ENCODE measurements at regions not wholly inside any gene's neighbourhood (a gene's known extent, or its start where the extent isn't known, plus 50 kb on each side); places are given as distances from the start of the nearest gene placed in this dataset.

- no peak for DNase-seq
- Histone ChIP-seq H3K27ac (no peak overlapping the region), H3K36me3 (no peaks in the 10 kb centered on the region), H3K4me3 (no peak overlapping the region), H3K9me3 (no peaks in the 10 kb centered on the region), H3K4me1 (ENCODE audit: insufficient read depth) (no peaks in the 10 kb centered on the region), H3K27me3 (no peaks in the 10 kb centered on the region)
- TF ChIP-seq POLR2A (IDR thresholded peaks at IDR 0.05) (no peak), CTCF (IDR thresholded peaks at IDR 0.05) (no peak), EP300 (IDR thresholded peaks at IDR 0.05) (no peak)
- 69 to 86% (median 83%) methylated on average over 4 of the region's 4 CpGs for WGBS, 3 donors
- intact Hi-C loops (cut with DNase I): no loop called here
Measured at GRCh38 chrX:42420426-42420825, 357.5 kb downstream of the PPP1R2C start.

DNA sequence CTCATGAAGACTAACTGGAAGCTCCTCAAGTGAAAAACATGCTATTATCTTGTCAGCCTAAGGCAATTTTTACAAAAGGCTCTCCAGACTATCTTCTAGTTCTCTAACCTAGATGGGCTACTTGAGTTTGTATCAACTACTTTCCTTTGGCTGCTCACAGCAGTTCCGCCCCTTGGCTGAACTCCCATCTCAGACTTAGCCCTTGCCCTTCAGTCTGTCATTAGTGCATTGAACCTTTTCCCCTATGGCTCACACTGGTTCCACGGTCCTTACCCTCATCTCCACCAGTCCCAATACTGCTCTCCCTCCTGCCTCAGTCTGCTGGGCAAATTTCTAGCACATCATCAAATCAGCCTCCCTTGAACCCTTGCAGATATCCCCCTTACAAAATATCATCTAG lies 362.3 kb downstream of the PPP1R2C start:
- Histone ChIP-seq H3K36me3 (no peaks in the 10 kb centered on the region), H3K9me3 (no peaks in the 10 kb centered on the region), H3K4me3 (no peak overlapping the region), H3K27ac (no peak overlapping the region), H3K4me1 (ENCODE audit: insufficient read depth) (no peaks in the 10 kb centered on the region), H3K27me3 (no peaks in the 10 kb centered on the region)
- no peak for TF ChIP-seq POLR2A (IDR thresholded peaks at IDR 0.05)
- TF ChIP-seq CTCF (IDR thresholded peaks at IDR 0.05): no peak
- no peak for TF ChIP-seq EP300 (IDR thresholded peaks at IDR 0.05)
- WGBS, 3 donors: 69 to 78% (median 74%) methylated on average over 2 of the region's 2 CpGs
- no peak for DNase-seq
- intact Hi-C loops (cut with DNase I): no loop called here

GRCh38 chrX:42414057-42414456 lies 363.9 kb downstream of the PPP1R2C start:
- no peak for DNase-seq
- Histone ChIP-seq H3K27ac (no peak overlapping the region), H3K9me3 (no peaks in the 10 kb centered on the region), H3K4me1 (ENCODE audit: insufficient read depth) (no peaks in the 10 kb centered on the region), H3K36me3 (no peaks in the 10 kb centered on the region), H3K27me3 (no peaks in the 10 kb centered on the region), H3K4me3 (no peak overlapping the region)
- 70 to 87% (median 80%) methylated on average over 5 of the region's 5 CpGs for WGBS, 3 donors
- intact Hi-C loops (cut with DNase I): no loop called here
- TF ChIP-seq POLR2A (IDR thresholded peaks at IDR 0.05) (no peak), EP300 (IDR thresholded peaks at IDR 0.05) (no peak), CTCF (IDR thresholded peaks at IDR 0.05) (no peak)

DNA sequence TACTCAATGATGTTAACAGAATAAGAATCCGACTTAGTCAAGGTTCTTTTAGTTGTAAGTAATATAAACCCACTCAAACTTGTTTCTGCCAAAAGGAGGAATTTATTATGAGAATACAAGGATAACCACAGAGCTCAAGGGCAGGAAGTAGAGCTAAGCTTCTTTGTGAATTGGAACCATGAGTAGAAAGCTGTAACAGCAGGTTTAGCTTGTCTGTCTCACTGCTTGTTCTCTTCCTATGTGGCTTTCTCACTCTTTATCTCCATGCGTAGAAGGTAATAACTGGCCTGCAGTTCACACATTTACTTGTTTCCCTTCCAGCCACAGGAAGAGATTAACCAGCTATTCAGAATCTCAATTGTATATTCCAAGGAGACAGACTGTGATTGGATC lies 378.3 kb downstream of the PPP1R2C start:
- H3K36me3 ChIP-seq: no peaks in the 10 kb centered on the region
- no peak for DNase-seq
- TF ChIP-seq CTCF (IDR thresholded peaks at IDR 0.05): no peak
- TF ChIP-seq EP300 (IDR thresholded peaks at IDR 0.05): no peak
- no peak for TF ChIP-seq POLR2A (IDR thresholded peaks at IDR 0.05)
- intact Hi-C loops (cut with DNase I): no loop called here
- H3K27ac ChIP-seq: no peak overlapping the region
- no peak overlapping the region for H3K4me3 ChIP-seq
- H3K9me3 ChIP-seq: no peaks in the 10 kb centered on the region
- WGBS, 3 donors: 34 to 50% (median 39%) methylated on average over 2 of the region's 2 CpGs
- no peaks in the 10 kb centered on the region for H3K27me3 ChIP-seq
- H3K4me1 ChIP-seq (ENCODE audit: insufficient read depth): no peaks in the 10 kb centered on the region
